PC-9 (cell line): ENCODE measurements at regions not wholly inside any gene's neighbourhood (a gene's known extent, or its start where the extent isn't known, plus 50 kb on each side); places are given as distances from the start of the nearest gene placed in this dataset.

ENCODE experiments used
- BruUV-seq: library from RNA; stranded (reverse); fragments of 400-500 nt; replicated peaks from 2 replicates; lab custom pipeline; 2021; lab: Mats Ljungman, UMichigan
- CTCF ChIA-PET: fragments of 300-600 bp; sonication (Branson Sonifier 250); formaldehyde crosslinking; loops from one replicate; lab custom pipeline; 2022; ENCODE audit warnings: antibody characterized with exemption; lab: Charles Lee
- POLR2A ChIA-PET: fragments of 300-600 bp; sonication (Branson Sonifier 250); formaldehyde crosslinking; loops from one replicate; lab custom pipeline; 2022; ENCODE audit warnings: antibody characterized with exemption; ENCODE audit not compliant: unreplicated experiment; lab: Charles Lee
- DNase-seq, 2 experiments: peaks; one replicate each; pipeline versions ENCODE4 v3.0.0 to v3.0.0-alpha.2; 2015 to 2022; ENCODE audit warnings: mixed read lengths in 1 of 2
- H2AFZ ChIP-seq: fragments of 200-600 bp; sonication (generic); 2 replicates; pipeline ENCODE4 v1.8.1; 2017; ENCODE audit warnings: antibody characterized with exemption
- H3F3A ChIP-seq: fragments of 200-600 bp; sonication (generic); 2 replicates; pipeline ENCODE4 v1.8.1; 2017; ENCODE audit warnings: antibody characterized with exemption, mild to moderate bottlenecking, low read depth; ENCODE audit not compliant: insufficient read depth
- H3K27ac ChIP-seq: fragments of 200-600 bp; sonication (generic); 2 replicates; pipeline ENCODE4 v1.6.1; 2016; ENCODE audit warnings: mixed run types
- H3K27me3 ChIP-seq: fragments of 200-600 bp; sonication (generic); 2 replicates; pipeline ENCODE4 v1.6.1; 2016; ENCODE audit warnings: low read depth, mixed run types; ENCODE audit not compliant: insufficient read depth
- H3K36me3 ChIP-seq: fragments of 200-600 bp; sonication (generic); 2 replicates; pipeline ENCODE4 v1.6.1; 2016; ENCODE audit warnings: low read depth, mixed run types
- H3K4me1 ChIP-seq: fragments of 200-600 bp; sonication (generic); replicated peaks from 2 replicates; pipeline ENCODE4 v1.6.1; 2016; ENCODE audit warnings: mixed run types; ENCODE audit not compliant: insufficient read depth
- H3K4me2 ChIP-seq: fragments of 200-600 bp; sonication (generic); 2 replicates; pipeline ENCODE4 v1.6.1; 2017; ENCODE audit warnings: mixed run types
- H3K4me3 ChIP-seq: fragments of 200-600 bp; sonication (generic); 2 replicates; pipeline ENCODE4 v1.6.1; 2016; ENCODE audit warnings: mixed run types
- H3K79me2 ChIP-seq: fragments of 200-600 bp; sonication (generic); 2 replicates; pipeline ENCODE4 v1.6.1; 2017; ENCODE audit warnings: low read depth, mixed run types
- H3K9me2 ChIP-seq: fragments of 200-600 bp; sonication (generic); 2 replicates; pipeline ENCODE4 v1.8.1; 2017; ENCODE audit warnings: mild to moderate bottlenecking; ENCODE audit not compliant: insufficient read depth
- H3K9me3 ChIP-seq: fragments of 200-600 bp; sonication (generic); 2 replicates; pipeline ENCODE4 v1.8.1; 2016; ENCODE audit warnings: low read depth; ENCODE audit not compliant: insufficient read depth
- H4K20me1 ChIP-seq: fragments of 200-600 bp; sonication (generic); 2 replicates; pipeline ENCODE4 v1.8.1; 2017; ENCODE audit not compliant: insufficient read depth
- EZH2 ChIP-seq: fragments of 200-600 bp; sonication (generic); IDR thresholded peaks from 2 replicates; pipeline ENCODE4 v1.8.0; 2017; ENCODE audit warnings: antibody characterized with exemption, low read depth
- intact Hi-C: fragments of 100-400 bp; cut with micrococcal nuclease; formaldehyde crosslinking; loops from one replicate; pipeline ENCODE4 v1.10.0; 2022; ENCODE audit not compliant: unreplicated experiment
- TF ChIP-seq, protein P1 (sequence below): fragments of 200-600 bp; sonication (generic); conservative IDR thresholded peaks from 2 replicates; pipeline ENCODE4 v1.6.1; 2017; ENCODE audit warnings: mixed run types, antibody characterized with exemption, mild to moderate bottlenecking, moderate library complexity

DNA sequence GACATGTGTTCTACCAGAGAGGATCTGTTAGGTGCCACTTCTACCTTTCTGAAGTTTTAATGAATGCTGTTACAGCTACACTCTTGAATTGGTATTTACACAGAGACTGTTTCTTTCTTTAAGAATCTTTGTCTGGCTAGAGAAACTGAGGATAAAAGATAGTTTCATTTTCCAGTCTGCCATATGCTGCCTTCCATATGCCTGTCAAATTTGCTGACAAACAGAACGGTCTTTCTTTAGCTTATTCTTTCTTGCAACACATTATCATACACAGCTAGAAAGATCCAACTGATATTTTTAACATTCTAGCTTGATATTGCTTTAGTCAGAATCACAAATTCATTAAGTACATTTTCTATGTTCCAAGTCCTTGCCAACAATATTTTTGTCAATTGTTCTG, 409.8 kb upstream of the CELF4 start:
- no peaks in the 10 kb centered on the region for H4K20me1 ChIP-seq
- intact Hi-C loops: no loop called here
- DNase-seq: no peak
- no peaks in the 10 kb centered on the region for H3K36me3 ChIP-seq
- POLR2A ChIA-PET: no interaction called here
- H3K4me3 ChIP-seq: no peak overlapping the region
- no peaks in the 10 kb centered on the region for H3F3A ChIP-seq
- H3K9me2 ChIP-seq: no peaks in the 10 kb centered on the region
- H3K79me2 ChIP-seq: no peaks in the 10 kb centered on the region
- TF ChIP-seq, protein P1, sequence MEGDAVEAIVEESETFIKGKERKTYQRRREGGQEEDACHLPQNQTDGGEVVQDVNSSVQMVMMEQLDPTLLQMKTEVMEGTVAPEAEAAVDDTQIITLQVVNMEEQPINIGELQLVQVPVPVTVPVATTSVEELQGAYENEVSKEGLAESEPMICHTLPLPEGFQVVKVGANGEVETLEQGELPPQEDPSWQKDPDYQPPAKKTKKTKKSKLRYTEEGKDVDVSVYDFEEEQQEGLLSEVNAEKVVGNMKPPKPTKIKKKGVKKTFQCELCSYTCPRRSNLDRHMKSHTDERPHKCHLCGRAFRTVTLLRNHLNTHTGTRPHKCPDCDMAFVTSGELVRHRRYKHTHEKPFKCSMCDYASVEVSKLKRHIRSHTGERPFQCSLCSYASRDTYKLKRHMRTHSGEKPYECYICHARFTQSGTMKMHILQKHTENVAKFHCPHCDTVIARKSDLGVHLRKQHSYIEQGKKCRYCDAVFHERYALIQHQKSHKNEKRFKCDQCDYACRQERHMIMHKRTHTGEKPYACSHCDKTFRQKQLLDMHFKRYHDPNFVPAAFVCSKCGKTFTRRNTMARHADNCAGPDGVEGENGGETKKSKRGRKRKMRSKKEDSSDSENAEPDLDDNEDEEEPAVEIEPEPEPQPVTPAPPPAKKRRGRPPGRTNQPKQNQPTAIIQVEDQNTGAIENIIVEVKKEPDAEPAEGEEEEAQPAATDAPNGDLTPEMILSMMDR: no peak
- TF ChIP-seq EZH2: no peak
- no TSS peak for BruUV-seq
- H3K4me1 ChIP-seq: no peaks in the 10 kb centered on the region
- H3K27me3 ChIP-seq: no peaks in the 10 kb centered on the region
- CTCF ChIA-PET: no interaction called here
- H2AFZ ChIP-seq: no peak overlapping the region
- no peak overlapping the region for H3K4me2 ChIP-seq
- H3K27ac ChIP-seq: no peak overlapping the region
- H3K9me3 ChIP-seq: no peaks in the 10 kb centered on the region

DNA sequence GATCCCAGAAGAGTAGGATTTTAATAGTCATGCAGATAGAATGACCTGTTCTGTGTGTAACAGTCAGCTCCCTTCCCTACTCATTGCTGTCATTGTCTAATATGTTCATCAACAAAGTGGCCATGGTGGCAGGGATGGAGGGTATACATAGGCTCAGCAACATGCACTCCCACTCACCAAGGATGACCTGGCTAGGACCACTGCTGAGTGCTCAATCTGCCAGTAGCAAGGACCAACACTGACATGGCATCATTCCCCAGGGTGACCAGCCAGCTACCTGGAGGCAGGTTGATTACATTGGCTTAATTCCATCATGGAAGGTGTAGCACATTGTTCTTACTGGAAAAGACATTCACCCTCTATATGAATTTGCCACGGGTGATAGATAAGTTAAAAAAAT, 401.7 kb upstream of the CELF4 start:
- ChIA-PET CTCF (no interaction called here), POLR2A (no interaction called here)
- intact Hi-C loops: no loop called here
- DNase-seq: no peak
- H3K4me1 ChIP-seq: no peaks in the 10 kb centered on the region
- no peaks in the 10 kb centered on the region for H3K9me3 ChIP-seq
- H3K36me3 ChIP-seq: no peaks in the 10 kb centered on the region
- no peak for TF ChIP-seq EZH2
- TF ChIP-seq, protein P1: no peak
- no peaks in the 10 kb centered on the region for H3K9me2 ChIP-seq
- no peak overlapping the region for H3K4me2 ChIP-seq
- no peak overlapping the region for H2AFZ ChIP-seq
- H4K20me1 ChIP-seq: no peaks in the 10 kb centered on the region
- no peaks in the 10 kb centered on the region for H3F3A ChIP-seq
- H3K4me3 ChIP-seq: no peak overlapping the region
- H3K27ac ChIP-seq: no peak overlapping the region
- H3K79me2 ChIP-seq: no peaks in the 10 kb centered on the region
- no TSS peak for BruUV-seq
- H3K27me3 ChIP-seq: no peaks in the 10 kb centered on the region

DNA sequence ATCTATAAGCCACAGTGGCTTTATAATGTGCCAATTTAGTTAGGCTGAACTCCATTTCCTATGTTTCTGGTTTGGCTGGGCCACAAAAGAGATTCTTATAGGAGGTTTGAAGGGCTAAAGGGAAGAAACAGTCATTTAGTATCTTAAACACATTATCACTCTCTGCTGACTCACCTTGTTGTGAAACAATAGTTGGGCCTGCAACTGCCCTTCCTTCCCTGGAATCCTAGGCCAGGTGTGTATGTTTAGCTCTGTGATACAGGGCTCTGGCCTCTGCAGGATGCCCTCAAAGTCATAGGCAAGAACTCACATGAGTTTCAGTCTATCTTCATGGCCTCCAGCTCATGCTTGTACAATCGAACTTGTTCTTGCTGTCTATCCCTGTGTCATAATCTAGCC, 400.0 kb upstream of the CELF4 start:
- Histone ChIP-seq H3F3A (no peaks in the 10 kb centered on the region), H3K4me2 (no peak overlapping the region), H3K9me2 (no peaks in the 10 kb centered on the region), H2AFZ (no peak overlapping the region), H3K27me3 (no peaks in the 10 kb centered on the region), H3K4me1 (no peaks in the 10 kb centered on the region), H3K9me3 (no peaks in the 10 kb centered on the region), H3K79me2 (no peaks in the 10 kb centered on the region), H3K4me3 (no peak overlapping the region), H3K27ac (no peak overlapping the region), H4K20me1 (no peaks in the 10 kb centered on the region), H3K36me3 (no peaks in the 10 kb centered on the region)
- TF ChIP-seq, protein P1: no peak
- no peak for TF ChIP-seq EZH2
- CTCF ChIA-PET: no interaction called here
- DNase-seq: no peak
- BruUV-seq: no TSS peak
- intact Hi-C loops: no loop called here
- POLR2A ChIA-PET: no interaction called here
